HG02870 (cell line): ENCODE measurements at regions not wholly inside any gene's neighbourhood (a gene's known extent, or its start where the extent isn't known, plus 50 kb on each side); places are given as distances from the start of the nearest gene placed in this dataset.

Experiments
- ATAC-seq: cut with Tn5 transposase; IDR thresholded peaks from one replicate; pipeline ENCODE4 v1.9.1; 2021; ENCODE audit warnings: mild to moderate bottlenecking, moderate library complexity; ENCODE audit not compliant: unreplicated experiment

DNA sequence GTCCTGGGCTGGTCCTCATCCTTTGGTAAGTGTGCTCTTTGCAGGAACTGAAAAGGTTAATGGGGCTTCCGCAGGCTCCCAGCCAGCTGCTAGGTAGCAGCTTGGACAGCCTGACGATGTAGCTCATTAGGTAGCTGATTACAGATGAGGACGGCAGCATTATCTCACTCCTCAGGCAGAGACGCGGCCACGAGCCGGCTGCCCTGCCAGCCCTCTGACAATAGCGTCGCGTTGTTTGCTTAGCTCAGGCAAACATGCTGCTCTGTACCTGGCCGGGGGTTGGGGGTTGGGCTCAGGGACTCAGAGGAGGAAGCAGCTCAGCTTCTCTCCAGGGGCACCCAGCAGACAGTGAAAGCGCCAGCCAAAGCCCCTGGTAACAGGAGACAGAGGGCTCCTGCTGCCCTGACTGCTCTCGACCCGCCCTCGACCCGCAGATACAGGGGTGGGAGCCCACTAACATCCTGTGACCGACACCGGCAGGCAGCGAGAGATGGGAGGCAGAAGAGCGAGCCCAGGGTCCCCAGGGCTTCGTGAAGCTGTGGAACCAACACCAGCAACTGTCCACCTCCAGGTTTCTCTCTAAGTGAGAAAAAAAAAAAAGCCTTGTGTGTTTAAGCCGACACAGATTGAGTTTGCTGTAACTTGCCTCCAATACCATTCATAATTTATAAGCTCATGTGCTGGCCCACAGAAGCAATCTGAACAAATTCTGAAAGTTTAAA, 53.4 kb upstream of the DLK1 start:
- ATAC-seq = no peak

DNA sequence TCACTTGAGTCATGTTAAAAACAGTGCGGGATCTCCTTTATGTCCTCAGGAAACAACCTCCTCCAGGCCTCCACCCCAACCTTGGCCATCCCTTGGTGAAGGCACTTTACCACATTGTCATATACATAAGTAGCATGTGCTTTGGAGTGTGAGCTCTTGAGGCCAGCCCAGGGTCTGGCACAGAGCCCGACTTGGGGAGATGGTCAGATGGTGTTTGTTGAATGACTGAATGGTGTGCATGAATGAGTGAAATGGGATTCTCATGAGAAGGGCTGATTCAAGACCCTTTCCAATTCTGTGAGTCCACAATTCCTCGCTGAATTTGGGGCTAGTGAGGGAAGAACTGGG, 52.9 kb upstream of the DLK1 start:
- ATAC-seq = no peak

DNA sequence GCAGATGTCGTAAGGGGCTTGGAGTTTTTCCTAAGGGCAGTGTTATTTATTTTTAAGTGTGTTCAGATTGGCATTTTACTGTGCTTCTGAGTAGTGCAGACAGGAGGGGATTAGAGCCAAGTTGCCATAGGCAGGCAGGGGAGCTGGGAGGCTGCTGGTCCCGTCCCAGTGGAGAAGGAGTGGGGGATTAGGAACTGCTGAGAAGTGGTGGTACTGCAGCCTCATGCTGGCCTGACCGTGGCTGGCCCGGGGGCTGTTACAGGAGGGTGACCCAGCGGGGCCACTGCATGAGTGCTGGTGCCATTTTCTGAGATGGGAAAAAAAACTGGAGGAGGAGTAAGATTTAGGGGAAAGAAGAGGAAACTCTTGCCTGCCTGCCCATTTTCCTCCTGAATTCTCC, 52.3 kb upstream of the DLK1 start:
- no peak for ATAC-seq

DNA sequence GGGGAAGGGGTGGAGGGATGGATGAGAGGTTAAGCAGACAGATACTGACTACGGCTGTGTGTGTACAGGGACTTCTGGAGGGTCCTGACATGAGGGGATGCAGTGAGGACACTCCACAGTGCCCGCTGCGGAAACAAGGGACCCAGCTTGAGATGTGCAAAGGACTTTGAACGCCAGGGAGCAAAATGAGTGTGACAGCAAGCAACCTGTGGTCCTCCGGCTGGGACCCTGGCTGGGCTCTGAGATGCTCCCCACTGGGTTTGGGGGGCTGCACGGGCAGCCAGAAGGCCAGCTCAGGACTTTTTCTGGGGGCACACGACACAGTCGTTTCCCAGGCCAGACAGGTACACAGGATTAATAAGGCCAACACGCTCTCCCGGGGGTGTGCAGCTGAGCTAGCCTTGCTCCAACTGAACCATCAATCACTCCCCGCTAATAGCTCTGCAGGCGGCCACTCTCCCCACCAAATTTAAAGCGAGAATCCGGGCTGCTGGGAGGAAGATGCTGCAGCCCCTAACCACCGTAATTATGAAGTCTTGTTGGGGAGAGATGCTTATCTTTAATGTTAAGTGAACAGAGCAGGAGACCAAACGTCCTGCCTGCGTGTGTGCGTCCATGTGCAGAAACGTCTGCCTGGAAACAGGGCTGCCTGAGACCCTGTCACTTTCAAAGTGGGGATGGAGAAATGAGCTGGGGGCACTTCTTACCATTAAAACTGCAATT, 51.6 kb upstream of the DLK1 start:
- no peak for ATAC-seq

DNA sequence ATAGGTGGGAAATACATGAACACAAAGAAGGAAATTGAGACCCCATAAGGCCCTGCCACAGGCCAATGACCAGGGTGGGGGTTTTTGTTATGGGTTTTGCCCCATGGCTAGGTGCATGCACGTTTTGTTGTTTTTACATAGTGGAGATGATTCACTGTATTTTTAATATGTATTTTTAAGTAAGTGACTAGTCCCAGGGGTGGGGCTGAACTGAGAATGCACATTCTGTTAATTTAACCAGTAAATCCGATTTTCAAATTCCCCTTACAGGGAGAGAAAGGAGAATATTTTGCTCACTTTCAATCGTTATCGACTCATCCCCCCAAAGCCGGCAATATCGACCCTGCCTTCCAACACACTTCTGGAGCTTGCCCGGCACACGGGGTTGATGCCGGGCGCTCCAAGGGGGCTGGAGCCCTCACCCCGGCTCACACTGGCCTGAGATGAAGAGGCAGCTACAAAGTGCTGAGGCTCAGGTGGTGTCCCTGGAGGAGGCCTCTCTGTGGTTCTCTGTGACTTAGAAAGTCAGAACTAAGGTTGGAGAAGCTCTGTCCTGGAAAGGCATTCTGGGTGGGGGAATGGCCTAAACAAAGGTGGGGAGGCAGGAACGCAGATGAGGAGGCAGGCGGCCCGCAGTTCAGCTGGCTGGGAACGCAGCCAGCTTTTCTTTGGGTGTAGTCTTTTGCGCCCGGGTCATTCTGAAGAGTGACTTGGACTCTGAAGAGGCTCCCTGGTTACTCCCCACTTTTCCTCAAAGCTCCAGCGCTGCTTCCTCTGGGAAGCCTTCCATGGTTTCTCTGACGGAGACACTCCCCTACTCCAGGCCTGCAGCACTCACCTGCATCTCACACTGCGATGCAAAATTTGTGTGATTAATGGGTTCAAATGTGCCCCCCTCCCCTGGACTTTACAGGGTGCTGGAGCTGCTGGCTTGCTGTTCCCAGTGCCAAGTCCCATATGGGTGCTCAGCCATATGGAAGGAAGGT, 50.7 kb upstream of the DLK1 start:
- no peak for ATAC-seq
